ENCODE measurements at regions not wholly inside any gene's neighbourhood (a gene's known extent, or its start where the extent isn't known, plus 50 kb on each side); places are given as distances from the start of the nearest gene placed in this dataset.

DNA sequence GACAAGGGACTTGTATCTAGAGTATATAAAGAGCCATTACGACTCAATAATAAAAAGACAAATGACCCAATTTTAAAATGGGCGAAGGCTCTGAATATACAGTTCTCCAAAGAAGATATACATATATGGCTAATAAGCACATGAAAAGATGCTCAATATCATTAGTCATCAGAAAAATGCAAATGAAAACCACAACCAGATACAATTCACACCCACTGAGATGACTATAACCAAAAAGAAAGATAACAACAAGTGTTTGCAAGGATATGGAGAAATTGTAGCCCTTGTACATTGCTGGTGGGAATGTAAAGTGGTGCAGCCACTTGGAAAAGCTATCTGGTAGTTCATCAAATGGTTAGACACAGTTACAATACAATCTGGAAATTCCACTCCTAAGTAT lies 96.3 kb downstream of the TRIM29 start:
- Histone ChIP-seq H4K20me1 (ENCODE audit: insufficient read depth) (no peaks in the 10 kb centered on the region), H2AFZ (no peak overlapping the region), H3F3A (ENCODE audit: insufficient read depth, low read depth) (no peaks in the 10 kb centered on the region), H3K9me3 (ENCODE audit: insufficient read depth, low read depth) (no peaks in the 10 kb centered on the region), H3K4me2 (no peak overlapping the region), H3K4me1 (replicated peaks; ENCODE audit: insufficient read depth) (no peaks in the 10 kb centered on the region), H3K27me3 (ENCODE audit: insufficient read depth, low read depth) (peaks cover 82% of the 10 kb centered on the region), H3K36me3 (ENCODE audit: low read depth) (no peaks in the 10 kb centered on the region), H3K9me2 (ENCODE audit: insufficient read depth) (no peaks in the 10 kb centered on the region), H3K79me2 (ENCODE audit: low read depth) (no peaks in the 10 kb centered on the region), H3K27ac (no peak overlapping the region), H3K4me3 (no peak overlapping the region)
- no TSS peak for BruUV-seq (replicated peaks)
- DNase-seq: no peak
- POLR2A ChIA-PET (ENCODE audit: unreplicated experiment): no interaction called here
- CTCF ChIA-PET: no interaction called here
- TF ChIP-seq EZH2 (IDR thresholded peaks at IDR 0.05; ENCODE audit: low read depth): no peak
- no peak for TF ChIP-seq CTCF (conservative IDR thresholded peaks at IDR 0.05)
- intact Hi-C loops (cut with micrococcal nuclease; ENCODE audit: unreplicated experiment): no loop called here

GRCh38 chr11:120040151-120040840 lies 97.6 kb downstream of the TRIM29 start:
- H3K27me3 ChIP-seq (ENCODE audit: insufficient read depth, low read depth): peaks cover 88% of the 10 kb centered on the region
- H3K79me2 ChIP-seq (ENCODE audit: low read depth): no peaks in the 10 kb centered on the region
- H3K4me1 ChIP-seq (replicated peaks; ENCODE audit: insufficient read depth): no peaks in the 10 kb centered on the region
- TF ChIP-seq CTCF (conservative IDR thresholded peaks at IDR 0.05) (no peak), EZH2 (IDR thresholded peaks at IDR 0.05; ENCODE audit: low read depth) (no peak)
- H3F3A ChIP-seq (ENCODE audit: insufficient read depth, low read depth): no peaks in the 10 kb centered on the region
- intact Hi-C loops (cut with micrococcal nuclease; ENCODE audit: unreplicated experiment): no loop called here
- H3K36me3 ChIP-seq (ENCODE audit: low read depth): no peaks in the 10 kb centered on the region
- no peak for DNase-seq
- H3K4me3 ChIP-seq: no peak overlapping the region
- POLR2A ChIA-PET (ENCODE audit: unreplicated experiment): no interaction called here
- H3K9me2 ChIP-seq (ENCODE audit: insufficient read depth): no peaks in the 10 kb centered on the region
- no peaks in the 10 kb centered on the region for H3K9me3 ChIP-seq (ENCODE audit: insufficient read depth, low read depth)
- no peaks in the 10 kb centered on the region for H4K20me1 ChIP-seq (ENCODE audit: insufficient read depth)
- H3K27ac ChIP-seq: no peak overlapping the region
- CTCF ChIA-PET: no interaction called here
- H2AFZ ChIP-seq: no peak overlapping the region
- no peak overlapping the region for H3K4me2 ChIP-seq
- BruUV-seq (replicated peaks): no TSS peak

GRCh38 chr11:120039039-120039438 lies 98.9 kb downstream of the TRIM29 start:
- Histone ChIP-seq H3K4me1 (replicated peaks; ENCODE audit: insufficient read depth) (no peaks in the 10 kb centered on the region), H2AFZ (no peak overlapping the region), H3K4me3 (no peak overlapping the region), H3K36me3 (ENCODE audit: low read depth) (no peaks in the 10 kb centered on the region), H3K9me2 (ENCODE audit: insufficient read depth) (no peaks in the 10 kb centered on the region), H3K9me3 (ENCODE audit: insufficient read depth, low read depth) (no peaks in the 10 kb centered on the region), H3K4me2 (no peak overlapping the region), H4K20me1 (ENCODE audit: insufficient read depth) (no peaks in the 10 kb centered on the region), H3K27ac (no peak overlapping the region), H3K27me3 (ENCODE audit: insufficient read depth, low read depth) (peaks cover 88% of the 10 kb centered on the region), H3K79me2 (ENCODE audit: low read depth) (no peaks in the 10 kb centered on the region), H3F3A (ENCODE audit: insufficient read depth, low read depth) (no peaks in the 10 kb centered on the region)
- ChIA-PET POLR2A (ENCODE audit: unreplicated experiment) (no interaction called here), CTCF (no interaction called here)
- TF ChIP-seq EZH2 (IDR thresholded peaks at IDR 0.05; ENCODE audit: low read depth): no peak
- no peak for TF ChIP-seq CTCF (conservative IDR thresholded peaks at IDR 0.05)
- intact Hi-C loops (cut with micrococcal nuclease; ENCODE audit: unreplicated experiment): no loop called here
- DNase-seq: no peak
- BruUV-seq (replicated peaks): no TSS peak
